A673 (cell line): ENCODE measurements at regions not wholly inside any gene's neighbourhood (a gene's known extent, or its start where the extent isn't known, plus 50 kb on each side); places are given as distances from the start of the nearest gene placed in this dataset.

Experiments
- BruUV-seq: library from RNA; stranded (reverse); fragments of 400-500 nt; replicated peaks from 2 replicates; lab custom pipeline; 2021; lab: Mats Ljungman, UMichigan
- CTCF ChIA-PET: fragments of 300-600 bp; sonication (Branson Sonifier 250); formaldehyde crosslinking; loops from one replicate; lab custom pipeline; 2022; ENCODE audit warnings: antibody characterized with exemption; lab: Charles Lee
- POLR2A ChIA-PET: fragments of 300-600 bp; sonication (Branson Sonifier 250); formaldehyde crosslinking; loops from one replicate; lab custom pipeline; 2022; ENCODE audit warnings: antibody characterized with exemption; ENCODE audit not compliant: low non-redundant PET; lab: Charles Lee
- DNase-seq: peaks from one replicate; pipeline ENCODE4 v3.0.0-alpha.2; 2015; ENCODE audit warnings: low spot score
- H3K27ac ChIP-seq: fragments of 200-600 bp; sonication (generic); 2 replicates; pipeline ENCODE4 v1.5.1; 2016; ENCODE audit warnings: mixed run types, low read depth, mild to moderate bottlenecking, mixed read lengths, antibody characterized with exemption, low read length; ENCODE audit not compliant: poor library complexity, severe bottlenecking
- H3K27me3 ChIP-seq: fragments of 200-600 bp; sonication (generic); replicated peaks from 2 replicates; pipeline ENCODE4 v1.6.1; 2017; ENCODE audit warnings: mixed run types, low read depth, mild to moderate bottlenecking, mixed read lengths, antibody characterized with exemption, low read length; ENCODE audit not compliant: insufficient read depth, poor library complexity
- H3K36me3 ChIP-seq: fragments of 200-600 bp; sonication (generic); 2 replicates; pipeline ENCODE4 v1.6.1; 2016; ENCODE audit warnings: mixed run types, mild to moderate bottlenecking, mixed read lengths, antibody characterized with exemption, low read length; ENCODE audit not compliant: insufficient read depth, poor library complexity, severe bottlenecking
- H3K4me1 ChIP-seq: fragments of 200-600 bp; sonication (generic); 2 replicates; pipeline ENCODE4 v1.6.1; 2017; ENCODE audit warnings: mixed run types, mild to moderate bottlenecking, mixed read lengths, antibody characterized with exemption, low read length; ENCODE audit not compliant: insufficient read depth, poor library complexity, severe bottlenecking
- H3K4me3 ChIP-seq: fragments of 200-600 bp; sonication (generic); 2 replicates; pipeline ENCODE4 v1.5.1; 2016; ENCODE audit warnings: low read depth, mixed run types, mild to moderate bottlenecking, mixed read lengths, low read length; ENCODE audit not compliant: poor library complexity, severe bottlenecking
- H3K9me3 ChIP-seq: fragments of 200-600 bp; sonication (generic); 2 replicates; pipeline ENCODE4 v1.6.1; 2016; ENCODE audit warnings: mixed run types, low read depth, mild to moderate bottlenecking, mixed read lengths, antibody characterized with exemption, low read length; ENCODE audit not compliant: poor library complexity, severe bottlenecking
- EZH2 ChIP-seq: fragments of 200-600 bp; sonication (generic); IDR thresholded peaks from 2 replicates; pipeline ENCODE4 v1.6.1; 2017; ENCODE audit warnings: borderline replicate concordance, low read depth, mild to moderate bottlenecking, mixed read lengths, antibody characterized with exemption, low read length; ENCODE audit not compliant: poor library complexity, severe bottlenecking
- intact Hi-C: fragments of 100-400 bp; cut with micrococcal nuclease; formaldehyde crosslinking; loops from one replicate; pipeline ENCODE4 v1.10.0; 2022; ENCODE audit not compliant: unreplicated experiment
- TF ChIP-seq, protein P1 (sequence below): fragments of 300-800, 200-600 bp; sonication (generic); conservative IDR thresholded peaks from 2 replicates; pipeline ENCODE4 v1.5.1; 2017; ENCODE audit warnings: low read depth, mild to moderate bottlenecking, antibody characterized with exemption, low read length, moderate library complexity, mixed read lengths

DNA sequence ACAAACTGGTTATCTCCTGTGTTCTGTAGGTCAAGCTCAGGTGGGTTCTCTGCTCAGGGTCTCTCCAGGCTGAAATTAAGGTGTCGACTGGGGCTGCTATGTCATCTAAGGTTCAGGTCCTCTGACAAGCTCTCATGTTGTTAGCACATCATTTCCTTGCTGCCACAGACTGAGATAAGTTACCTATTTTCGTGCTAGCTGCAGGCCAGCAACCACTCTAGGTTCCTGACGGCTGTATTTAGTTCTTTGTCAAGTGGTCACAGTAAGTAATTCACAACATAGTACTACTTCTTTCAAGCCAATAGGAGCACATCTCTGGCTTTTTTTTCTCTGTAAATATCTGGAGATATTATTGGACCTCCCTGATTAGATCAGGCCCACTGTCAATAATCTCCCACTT lies 169.3 kb upstream of the CAND1 start:
- Histone ChIP-seq H3K4me1 (no peaks in the 10 kb centered on the region), H3K27me3 (no peaks in the 10 kb centered on the region), H3K27ac (no peak overlapping the region), H3K9me3 (no peaks in the 10 kb centered on the region), H3K4me3 (no peak overlapping the region), H3K36me3 (no peaks in the 10 kb centered on the region)
- no peak for TF ChIP-seq EZH2
- TF ChIP-seq, protein P1, sequence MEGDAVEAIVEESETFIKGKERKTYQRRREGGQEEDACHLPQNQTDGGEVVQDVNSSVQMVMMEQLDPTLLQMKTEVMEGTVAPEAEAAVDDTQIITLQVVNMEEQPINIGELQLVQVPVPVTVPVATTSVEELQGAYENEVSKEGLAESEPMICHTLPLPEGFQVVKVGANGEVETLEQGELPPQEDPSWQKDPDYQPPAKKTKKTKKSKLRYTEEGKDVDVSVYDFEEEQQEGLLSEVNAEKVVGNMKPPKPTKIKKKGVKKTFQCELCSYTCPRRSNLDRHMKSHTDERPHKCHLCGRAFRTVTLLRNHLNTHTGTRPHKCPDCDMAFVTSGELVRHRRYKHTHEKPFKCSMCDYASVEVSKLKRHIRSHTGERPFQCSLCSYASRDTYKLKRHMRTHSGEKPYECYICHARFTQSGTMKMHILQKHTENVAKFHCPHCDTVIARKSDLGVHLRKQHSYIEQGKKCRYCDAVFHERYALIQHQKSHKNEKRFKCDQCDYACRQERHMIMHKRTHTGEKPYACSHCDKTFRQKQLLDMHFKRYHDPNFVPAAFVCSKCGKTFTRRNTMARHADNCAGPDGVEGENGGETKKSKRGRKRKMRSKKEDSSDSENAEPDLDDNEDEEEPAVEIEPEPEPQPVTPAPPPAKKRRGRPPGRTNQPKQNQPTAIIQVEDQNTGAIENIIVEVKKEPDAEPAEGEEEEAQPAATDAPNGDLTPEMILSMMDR, result no peak
- CTCF ChIA-PET, result no interaction called here
- BruUV-seq, result no TSS peak
- intact Hi-C loops, result no loop called here
- DNase-seq, result no peak
- POLR2A ChIA-PET, result no interaction called here

DNA sequence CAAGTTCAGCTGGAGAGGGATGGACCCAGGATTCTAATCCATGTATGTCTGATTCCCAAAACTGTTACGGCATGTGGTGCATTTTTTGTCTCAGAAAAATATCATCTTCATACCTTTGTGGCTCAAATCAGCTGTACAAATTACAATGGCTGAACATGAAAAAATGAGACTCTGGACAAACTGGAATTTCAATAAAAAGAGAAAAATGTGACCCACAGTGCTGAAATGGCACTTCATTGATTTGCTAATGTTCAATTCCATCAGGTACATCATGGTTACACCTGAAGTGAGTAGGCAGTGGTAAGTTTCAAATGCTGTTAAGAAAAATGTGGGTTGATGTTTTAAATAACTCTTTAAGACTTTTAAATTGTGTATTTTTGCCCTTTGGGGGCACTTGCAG lies 165.6 kb upstream of the CAND1 start:
- no peak for DNase-seq
- H3K9me3 ChIP-seq, result peaks cover 7% of the 10 kb centered on the region
- TF ChIP-seq EZH2, result no peak
- TF ChIP-seq, protein P1, result no peak
- H3K27me3 ChIP-seq, result no peaks in the 10 kb centered on the region
- H3K36me3 ChIP-seq, result no peaks in the 10 kb centered on the region
- H3K4me1 ChIP-seq, result no peaks in the 10 kb centered on the region
- no peak overlapping the region for H3K27ac ChIP-seq
- no TSS peak for BruUV-seq
- intact Hi-C loops, result no loop called here
- POLR2A ChIA-PET, result no interaction called here
- H3K4me3 ChIP-seq, result no peak overlapping the region
- CTCF ChIA-PET, result no interaction called here

DNA sequence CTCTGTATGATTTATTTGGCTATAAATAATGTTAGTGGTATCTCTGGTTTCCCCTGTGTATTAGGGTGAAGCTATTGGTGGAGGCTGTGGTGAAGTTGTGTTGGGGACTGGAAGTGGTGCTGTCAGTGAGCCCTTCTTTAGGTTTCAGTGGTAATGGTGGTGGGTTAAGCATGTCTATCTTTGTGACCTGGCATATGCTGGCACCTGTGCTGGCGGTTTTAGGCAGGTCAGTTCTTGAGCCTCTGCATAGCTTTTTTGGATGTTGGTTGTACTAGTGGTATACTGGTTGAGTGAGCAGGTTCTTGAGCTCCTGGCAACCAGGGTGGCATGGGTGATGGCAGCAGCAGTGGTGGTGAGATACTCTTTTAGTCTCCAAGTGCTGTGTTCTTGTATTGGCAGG lies 161.9 kb upstream of the CAND1 start:
- ChIA-PET POLR2A (no interaction called here), CTCF (no interaction called here)
- no peak for TF ChIP-seq EZH2
- TF ChIP-seq, protein P1, result no peak
- DNase-seq, result no peak
- no peaks in the 10 kb centered on the region for H3K27me3 ChIP-seq
- H3K36me3 ChIP-seq, result no peaks in the 10 kb centered on the region
- H3K27ac ChIP-seq, result no peak overlapping the region
- peaks cover 7% of the 10 kb centered on the region for H3K9me3 ChIP-seq
- no TSS peak for BruUV-seq
- intact Hi-C loops, result no loop called here
- H3K4me1 ChIP-seq, result no peaks in the 10 kb centered on the region
- no peak overlapping the region for H3K4me3 ChIP-seq
